ENCODE measurements at regions not wholly inside any gene's neighbourhood (a gene's known extent, or its start where the extent isn't known, plus 50 kb on each side); places are given as distances from the start of the nearest gene placed in this dataset.
"Not testable (repeated sequence)": the region's sequence is repeated elsewhere in the genome, so short reads cannot be mapped to it uniquely, and the experiment has no call there.

DNA sequence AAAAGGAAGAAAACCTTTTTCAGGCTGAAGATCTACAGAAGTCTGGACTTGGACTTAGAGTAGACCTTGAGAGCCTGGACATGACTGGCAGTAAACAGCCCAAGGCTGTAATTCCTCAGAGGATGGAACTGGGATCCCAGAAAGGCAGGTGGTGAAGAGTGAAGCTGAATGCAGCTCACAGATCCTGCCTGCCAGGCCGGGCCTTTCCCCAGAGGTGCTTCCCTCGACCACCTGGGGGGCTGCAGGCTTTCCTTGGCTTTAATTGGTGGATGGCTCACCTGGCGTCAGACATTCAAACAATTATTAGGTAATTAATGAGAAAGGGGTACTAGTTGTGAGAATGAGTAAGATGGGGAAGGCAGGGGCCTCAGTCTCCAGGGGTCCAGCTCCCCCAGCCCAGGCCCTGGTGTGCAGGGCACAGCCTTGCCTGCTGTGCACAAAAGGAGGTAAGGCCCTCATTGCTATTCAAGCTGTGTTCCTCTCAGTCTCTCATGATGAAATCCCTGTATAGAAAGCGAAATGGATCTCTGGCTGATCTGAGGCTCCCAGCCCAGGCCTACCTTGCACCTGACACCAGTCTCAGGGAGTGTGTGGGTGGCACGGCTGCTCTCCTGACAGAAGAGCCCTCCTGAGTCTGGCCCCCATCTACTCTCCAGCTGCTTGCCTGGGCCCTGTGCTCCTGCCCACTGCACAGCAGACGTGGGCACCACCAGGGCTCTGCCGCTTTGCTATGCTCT, 63.0 kb upstream of the TCL1A start:
- TF ChIP-seq, protein P1, sequence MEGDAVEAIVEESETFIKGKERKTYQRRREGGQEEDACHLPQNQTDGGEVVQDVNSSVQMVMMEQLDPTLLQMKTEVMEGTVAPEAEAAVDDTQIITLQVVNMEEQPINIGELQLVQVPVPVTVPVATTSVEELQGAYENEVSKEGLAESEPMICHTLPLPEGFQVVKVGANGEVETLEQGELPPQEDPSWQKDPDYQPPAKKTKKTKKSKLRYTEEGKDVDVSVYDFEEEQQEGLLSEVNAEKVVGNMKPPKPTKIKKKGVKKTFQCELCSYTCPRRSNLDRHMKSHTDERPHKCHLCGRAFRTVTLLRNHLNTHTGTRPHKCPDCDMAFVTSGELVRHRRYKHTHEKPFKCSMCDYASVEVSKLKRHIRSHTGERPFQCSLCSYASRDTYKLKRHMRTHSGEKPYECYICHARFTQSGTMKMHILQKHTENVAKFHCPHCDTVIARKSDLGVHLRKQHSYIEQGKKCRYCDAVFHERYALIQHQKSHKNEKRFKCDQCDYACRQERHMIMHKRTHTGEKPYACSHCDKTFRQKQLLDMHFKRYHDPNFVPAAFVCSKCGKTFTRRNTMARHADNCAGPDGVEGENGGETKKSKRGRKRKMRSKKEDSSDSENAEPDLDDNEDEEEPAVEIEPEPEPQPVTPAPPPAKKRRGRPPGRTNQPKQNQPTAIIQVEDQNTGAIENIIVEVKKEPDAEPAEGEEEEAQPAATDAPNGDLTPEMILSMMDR (IDR thresholded peaks at IDR 0.05; ENCODE audit: insufficient read depth, low read length, severe bottlenecking): no peak
- Histone ChIP-seq H3K27me3 (ENCODE audit: control insufficient read depth, insufficient read depth, low read length) (no peaks in the 10 kb centered on the region), H3K4me3 (ENCODE audit: low read depth, low read length) (no peak overlapping the region), H3K36me3 (ENCODE audit: control insufficient read depth, insufficient read depth, low read length) (no peaks in the 10 kb centered on the region)
- FAIRE-seq (no peak), DNase-seq (ENCODE audit: low read depth) (no peak)

DNA sequence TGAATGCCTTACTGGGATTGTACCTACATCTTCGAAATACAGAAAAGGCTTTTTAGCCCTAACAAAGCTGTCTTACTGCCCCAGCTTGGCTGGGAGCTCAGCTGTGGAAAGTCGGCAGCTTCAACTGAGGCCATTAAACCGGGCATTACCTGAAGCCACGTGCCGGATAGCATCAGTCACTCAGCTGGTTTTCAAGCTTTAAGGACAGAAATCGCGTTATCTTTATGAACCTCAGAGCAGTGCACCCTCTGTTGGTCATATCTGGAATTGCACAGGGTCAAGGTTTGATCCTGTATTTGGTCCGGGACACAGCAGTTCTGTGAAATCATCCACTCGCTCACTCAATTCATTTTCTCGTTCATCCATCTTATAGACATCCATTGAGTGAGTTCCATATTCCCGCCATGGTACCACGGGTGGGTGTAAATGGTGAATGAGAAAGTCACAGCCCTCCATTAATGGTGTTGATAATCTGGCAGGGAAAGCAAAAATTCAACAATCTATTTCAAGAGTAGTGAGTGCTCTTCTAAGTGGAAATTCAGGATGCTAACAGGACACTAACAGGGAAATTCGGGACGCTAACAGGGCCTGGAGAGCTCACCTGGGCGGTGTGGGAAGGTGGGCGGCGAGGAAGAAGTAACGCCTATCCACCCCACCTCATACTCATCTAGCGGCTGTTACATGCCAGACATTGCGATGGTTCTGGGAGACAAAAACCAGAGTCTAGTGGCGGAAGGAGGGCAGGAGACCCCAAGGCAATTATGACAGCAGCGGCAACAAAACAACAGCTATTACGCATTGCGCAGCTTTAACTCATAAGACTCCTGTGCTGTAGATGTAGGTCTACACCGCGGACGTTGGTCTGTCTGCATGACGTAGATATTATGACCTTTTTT, 60.6 kb upstream of the TCL1A start:
- peak; percentile 23 for FAIRE-seq
- peak; percentile 26 for DNase-seq (ENCODE audit: low read depth)
- TF ChIP-seq, protein P1 (IDR thresholded peaks at IDR 0.05; ENCODE audit: insufficient read depth, low read length, severe bottlenecking): peak; percentile 69
- Histone ChIP-seq H3K27me3 (ENCODE audit: control insufficient read depth, insufficient read depth, low read length) (no peaks in the 10 kb centered on the region), H3K36me3 (ENCODE audit: control insufficient read depth, insufficient read depth, low read length) (no peaks in the 10 kb centered on the region), H3K4me3 (ENCODE audit: low read depth, low read length) (no peak overlapping the region)

DNA sequence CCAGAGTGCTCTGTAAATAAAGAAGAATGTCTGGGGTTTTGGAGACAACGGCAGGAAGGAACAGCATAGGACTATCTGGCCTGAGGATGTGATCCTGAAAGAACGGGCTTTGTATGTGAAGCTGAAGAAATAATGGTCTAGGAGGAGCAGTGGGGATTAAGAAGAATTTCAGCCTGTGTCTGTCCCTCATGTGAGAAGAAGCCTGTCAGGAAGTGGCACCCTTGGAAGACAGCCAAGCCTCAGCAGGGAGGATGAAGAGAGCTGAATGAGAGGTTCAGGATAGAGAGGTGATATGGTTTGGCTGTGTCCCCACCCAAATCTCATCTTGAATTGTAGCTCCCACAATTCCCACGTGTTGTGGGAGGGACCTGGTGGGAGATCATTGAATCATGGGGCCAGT, 56.9 kb upstream of the TCL1A start:
- Histone ChIP-seq H3K36me3 (ENCODE audit: control insufficient read depth, insufficient read depth, low read length) (no peaks in the 10 kb centered on the region), H3K4me3 (ENCODE audit: low read depth, low read length) (no peak overlapping the region), H3K27me3 (ENCODE audit: control insufficient read depth, insufficient read depth, low read length) (no peaks in the 10 kb centered on the region)
- TF ChIP-seq, protein P1 (IDR thresholded peaks at IDR 0.05; ENCODE audit: insufficient read depth, low read length, severe bottlenecking): no peak
- FAIRE-seq: no peak
- no peak for DNase-seq (ENCODE audit: low read depth)

DNA sequence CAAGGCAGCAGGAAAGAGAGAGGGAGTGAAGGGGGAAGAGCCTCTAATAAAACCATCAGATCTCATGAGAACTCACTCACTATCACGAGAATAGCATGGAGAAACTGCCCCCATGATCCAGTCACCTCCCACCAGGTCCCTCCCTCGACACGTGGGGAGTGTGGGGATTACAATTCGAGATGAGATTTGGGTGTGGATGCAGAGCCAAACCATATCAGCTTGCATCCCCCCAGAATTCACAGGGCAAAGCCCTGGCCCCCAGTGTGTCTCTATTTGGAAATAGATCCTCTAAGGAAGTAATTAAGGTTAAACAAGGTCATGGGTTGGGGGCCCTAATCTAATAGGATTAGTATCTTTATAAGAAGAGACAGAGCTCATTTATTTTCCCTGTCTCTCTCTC, 56.1 kb upstream of the TCL1A start:
- FAIRE-seq (no peak), DNase-seq (ENCODE audit: low read depth) (no peak)
- TF ChIP-seq, protein P1 (IDR thresholded peaks at IDR 0.05; ENCODE audit: insufficient read depth, low read length, severe bottlenecking): no peak
- no peak overlapping the region for H3K4me3 ChIP-seq (ENCODE audit: low read depth, low read length)
- no peaks in the 10 kb centered on the region for H3K27me3 ChIP-seq (ENCODE audit: control insufficient read depth, insufficient read depth, low read length)
- no peaks in the 10 kb centered on the region for H3K36me3 ChIP-seq (ENCODE audit: control insufficient read depth, insufficient read depth, low read length)

DNA sequence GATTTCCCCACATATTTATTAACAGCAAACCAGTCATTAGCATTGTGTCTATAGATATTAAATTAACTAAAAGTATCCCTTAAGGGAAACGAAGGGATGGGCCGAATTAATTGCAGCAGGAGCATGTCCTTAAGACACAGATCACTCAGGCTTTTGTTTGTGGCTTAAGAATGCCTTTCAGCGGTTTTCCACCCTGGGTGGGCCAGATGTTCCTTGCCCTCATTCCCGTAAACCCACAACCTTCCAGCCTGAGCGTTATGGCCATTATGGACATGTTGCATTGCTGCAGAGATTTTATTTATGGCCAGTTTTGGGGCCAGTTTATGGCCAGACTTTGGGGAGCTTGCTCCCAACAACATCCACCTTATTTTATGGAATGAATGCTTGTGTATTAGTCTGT, 55.5 kb upstream of the TCL1A start:
- DNase-seq (ENCODE audit: low read depth); H3K4me3 ChIP-seq (ENCODE audit: low read depth, low read length); H3K27me3 ChIP-seq (ENCODE audit: control insufficient read depth, insufficient read depth, low read length); H3K36me3 ChIP-seq (ENCODE audit: control insufficient read depth, insufficient read depth, low read length); FAIRE-seq: not testable (repeated sequence)

DNA sequence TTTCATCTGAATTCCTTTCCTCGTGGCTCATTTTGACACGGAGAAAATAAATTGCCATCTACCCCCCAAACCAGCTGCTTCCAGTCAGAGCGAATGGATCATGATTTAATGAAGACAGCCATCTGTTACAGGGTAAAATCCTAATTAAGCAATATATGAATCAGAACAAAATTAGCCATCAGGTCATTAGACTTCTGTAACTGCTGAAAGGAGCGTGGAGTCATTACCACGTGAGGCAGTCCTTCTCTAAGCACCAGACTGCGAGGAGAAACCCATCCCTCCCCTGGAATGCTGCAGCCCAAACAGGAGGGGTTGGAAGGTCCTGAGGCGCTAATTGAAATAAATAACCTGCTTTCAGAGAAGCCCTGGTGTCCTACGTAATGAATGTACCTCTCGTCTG, 51.1 kb upstream of the TCL1A start:
- FAIRE-seq (no peak), DNase-seq (ENCODE audit: low read depth) (no peak)
- no peak overlapping the region for H3K4me3 ChIP-seq (ENCODE audit: low read depth, low read length)
- H3K36me3 ChIP-seq (ENCODE audit: control insufficient read depth, insufficient read depth, low read length): no peaks in the 10 kb centered on the region
- no peaks in the 10 kb centered on the region for H3K27me3 ChIP-seq (ENCODE audit: control insufficient read depth, insufficient read depth, low read length)
- TF ChIP-seq, protein P1 (IDR thresholded peaks at IDR 0.05; ENCODE audit: insufficient read depth, low read length, severe bottlenecking): no peak

Data from bronchial epithelial cell (primary cell).